H1 (cell line): ENCODE measurements at regions not wholly inside any gene's neighbourhood (a gene's known extent, or its start where the extent isn't known, plus 50 kb on each side); places are given as distances from the start of the nearest gene placed in this dataset.

Experiments
- CTCF ChIA-PET: fragments of 300-600 bp; sonication (Branson Sonifier 250); formaldehyde crosslinking; loops from one replicate; lab custom pipeline; 2021; ENCODE audit not compliant: partially characterized antibody; lab: Charles Lee
- POLR2A ChIA-PET: fragments of 300-600 bp; sonication (Branson Sonifier 250); formaldehyde crosslinking; loops from one replicate; lab custom pipeline; 2021; ENCODE audit warnings: inconsistent platforms; ENCODE audit not compliant: partially characterized antibody; lab: Charles Lee
- DNase-seq, 2 experiments: peaks; one replicate each; pipeline versions ENCODE4 v3.0.0 to v3.0.0-alpha.2; 2010 to 2022; ENCODE audit warnings: low spot score in 2 of 2, low read depth in 1 of 2, mixed read lengths in 1 of 2
- FAIRE-seq: peaks from 2 replicates; lab custom pipeline; 2011; peaks lifted over from hg19 to GRCh38; lab: Jason Lieb, UNC
- H2AFZ ChIP-seq: 2 replicates; pipeline ENCODE4 v1.8.1; 2012; ENCODE audit warnings: low read length, inconsistent platforms
- H2AK5ac ChIP-seq: 2 replicates; pipeline ENCODE4 v1.6.1; 2013; ENCODE audit warnings: low read depth, low read length
- H2BK120ac ChIP-seq: replicated peaks from 2 replicates; pipeline ENCODE3; 2013; ENCODE audit warnings: low read depth, low read length, inconsistent platforms
- H2BK12ac ChIP-seq: 2 replicates; pipeline ENCODE4 v1.6.1; 2013; ENCODE audit warnings: low read depth, low read length
- H2BK15ac ChIP-seq: 2 replicates; pipeline ENCODE4 v1.6.1; 2013; ENCODE audit warnings: low read length
- H2BK20ac ChIP-seq: 2 replicates; pipeline ENCODE4 v1.6.1; 2013; ENCODE audit warnings: low read length
- H2BK5ac ChIP-seq: 2 replicates; pipeline ENCODE4 v1.6.1; 2013; ENCODE audit warnings: low read depth, low read length
- H3K14ac ChIP-seq: 2 replicates; pipeline ENCODE4 v1.6.1; 2013; ENCODE audit warnings: inconsistent platforms; ENCODE audit not compliant: insufficient read length
- H3K18ac ChIP-seq: 2 replicates; pipeline ENCODE4 v1.6.1; 2013; ENCODE audit warnings: low read length; ENCODE audit errors: extremely low read depth
- H3K23ac ChIP-seq: 2 replicates; pipeline ENCODE4 v1.6.1; 2013; ENCODE audit warnings: inconsistent platforms; ENCODE audit not compliant: insufficient read length
- H3K23me2 ChIP-seq: 2 replicates; pipeline ENCODE4 v1.6.1; 2013; ENCODE audit warnings: low read depth, low read length
- H3K27ac ChIP-seq: 2 replicates; pipeline ENCODE4 v1.6.1; 2011; ENCODE audit warnings: low read depth, low read length, inconsistent platforms
- H3K27me3 ChIP-seq, 4 experiments: replicated peaks in 1 of 4; 1 replicate in 1 of 4; 2 replicates in 3 of 4; pipeline versions ENCODE4 v1.6.1 to v1.8.1; 2011 to 2013; ENCODE audit warnings: low read length in 3 of 4, mild to moderate bottlenecking in 3 of 4, inconsistent platforms in 2 of 4, mixed read lengths in 2 of 4, moderate library complexity in 1 of 4; ENCODE audit not compliant: control insufficient read depth in 3 of 4, insufficient read depth in 3 of 4; ENCODE audit errors: extremely low read depth in 1 of 4
- H3K36me3 ChIP-seq, 4 experiments: 2 replicates each; pipeline versions ENCODE4 v1.6.1 to v1.8.1; 2011 to 2013; ENCODE audit warnings: mild to moderate bottlenecking in 4 of 4, low read length in 3 of 4, moderate library complexity in 2 of 4, control low read depth in 1 of 4, inconsistent platforms in 1 of 4; ENCODE audit not compliant: insufficient read depth in 4 of 4, control insufficient read depth in 2 of 4
- H3K4ac ChIP-seq: replicated peaks from 2 replicates; pipeline ENCODE3; 2013; ENCODE audit warnings: low read length, low read depth, mixed read lengths, inconsistent platforms; ENCODE audit not compliant: insufficient read length
- H3K4me1 ChIP-seq, 4 experiments: replicated peaks in 1 of 4; 1 replicate in 1 of 4; 2 replicates in 3 of 4; pipeline versions ENCODE4 v1.6.1 to v1.8.1; 2011 to 2013; ENCODE audit warnings: low read length in 3 of 4, inconsistent platforms in 2 of 4, mixed read lengths in 1 of 4; ENCODE audit not compliant: insufficient read depth in 4 of 4, control insufficient read depth in 3 of 4
- H3K4me2 ChIP-seq, 2 experiments: 2 replicates each; pipeline versions ENCODE4 v1.6.1 to v1.8.1; 2011 to 2013; ENCODE audit warnings: low read depth in 2 of 2, low read length in 2 of 2, control low read depth in 1 of 2, inconsistent platforms in 1 of 2, mild to moderate bottlenecking in 1 of 2; ENCODE audit not compliant: insufficient read depth in 1 of 2
- H3K4me3 ChIP-seq, 4 experiments: fragments of 200-600, 300-600 bp in 1 of 4; sonication (generic), shearing (Covaris generic), sonication (Bioruptor Twin) in 1 of 4; 2 replicates each; pipeline versions ENCODE4 v1.5.1 to v1.8.1; 2011 to 2016; ENCODE audit warnings: low read length in 4 of 4, low read depth in 3 of 4, control low read depth in 2 of 4, inconsistent platforms in 2 of 4, mild to moderate bottlenecking in 2 of 4, mixed read lengths in 1 of 4, moderate library complexity in 1 of 4; ENCODE audit not compliant: insufficient read depth in 2 of 4; ENCODE audit errors: extremely low read depth in 1 of 4
- H3K56ac ChIP-seq: replicated peaks from 2 replicates; pipeline ENCODE3; 2013; ENCODE audit warnings: low read depth, mild to moderate bottlenecking, mixed read lengths, low read length, inconsistent platforms; ENCODE audit not compliant: insufficient read length
- H3K79me1 ChIP-seq: 2 replicates; pipeline ENCODE4 v1.6.1; 2013; ENCODE audit warnings: low read depth, low read length, control low read depth
- H3K79me2 ChIP-seq, 2 experiments: 2 replicates each; pipeline versions ENCODE4 v1.6.1 to v1.8.1; 2012 to 2013; ENCODE audit warnings: low read length in 2 of 2, mild to moderate bottlenecking in 2 of 2, inconsistent platforms in 1 of 2; ENCODE audit not compliant: insufficient read depth in 2 of 2, control insufficient read depth in 1 of 2
- H3K9ac ChIP-seq, 4 experiments: replicated peaks in 1 of 4; 1 replicate in 1 of 4; 2 replicates in 3 of 4; pipeline versions ENCODE4 v1.6.1 to v1.8.1; 2011 to 2013; ENCODE audit warnings: low read depth in 3 of 4, low read length in 3 of 4, control low read depth in 2 of 4, mild to moderate bottlenecking in 2 of 4, moderate library complexity in 2 of 4, inconsistent platforms in 1 of 4; ENCODE audit errors: extremely low read depth in 1 of 4
- H3K9me3 ChIP-seq, 2 experiments: 2 replicates each; pipeline versions ENCODE4 v1.6.1 to v1.8.1; 2012 to 2013; ENCODE audit warnings: mild to moderate bottlenecking in 2 of 2, moderate library complexity in 2 of 2, control low read depth in 1 of 2, inconsistent platforms in 1 of 2, low read depth in 1 of 2, low read length in 1 of 2, mixed read lengths in 1 of 2; ENCODE audit not compliant: insufficient read depth in 2 of 2
- H4K20me1 ChIP-seq, 2 experiments: replicated peaks in 1 of 2; 2 replicates each; pipeline versions ENCODE3 to v1.8.1; 2011 to 2013; ENCODE audit warnings: inconsistent platforms in 2 of 2, low read length in 2 of 2, mild to moderate bottlenecking in 1 of 2; ENCODE audit not compliant: insufficient read depth in 2 of 2, control insufficient read depth in 1 of 2
- H4K5ac ChIP-seq: 2 replicates; pipeline ENCODE4 v1.6.1; 2013; ENCODE audit warnings: low read length, low read depth, mixed read lengths, inconsistent platforms; ENCODE audit not compliant: insufficient read length
- H4K8ac ChIP-seq: 2 replicates; pipeline ENCODE4 v1.8.0; 2013; ENCODE audit warnings: mild to moderate bottlenecking, moderate library complexity, low read length, inconsistent platforms; ENCODE audit not compliant: insufficient read depth; ENCODE audit errors: extremely low read depth
- H4K91ac ChIP-seq: replicated peaks from 2 replicates; pipeline ENCODE3; 2013; ENCODE audit warnings: low read length, mixed read lengths, inconsistent platforms; ENCODE audit not compliant: insufficient read length
- ATF2 ChIP-seq: IDR thresholded peaks from 2 replicates; pipeline ENCODE4 v1.6.1; 2012; ENCODE audit warnings: low read length, inconsistent platforms
- CEBPB ChIP-seq: IDR thresholded peaks from 2 replicates; pipeline ENCODE4 v1.6.1; 2012; ENCODE audit warnings: low read depth, low read length
- KDM1A ChIP-seq: fragments of 200-600, 300-600 bp; sonication (generic); IDR thresholded peaks from 2 replicates; pipeline ENCODE4 v1.7.1; 2016; ENCODE audit warnings: mild to moderate bottlenecking, low read length, borderline replicate concordance
- NRF1 ChIP-seq: IDR thresholded peaks from 2 replicates; pipeline ENCODE4 v1.6.1; 2011; ENCODE audit warnings: mild to moderate bottlenecking, low read depth, low read length, improper control_type of control experiment
- PHF8 ChIP-seq: fragments of 200-600 bp; sonication (generic); conservative IDR thresholded peaks from 2 replicates; pipeline ENCODE4 v1.7.1; 2012; ENCODE audit warnings: low read depth, mild to moderate bottlenecking, inconsistent platforms, low read length, moderate library complexity
- POU5F1 ChIP-seq: IDR thresholded peaks from 2 replicates; pipeline ENCODE4 v1.6.1; 2011; ENCODE audit warnings: low read depth, mild to moderate bottlenecking, low read length, moderate library complexity
- RFX5 ChIP-seq: IDR thresholded peaks from 2 replicates; pipeline ENCODE4 v1.6.1; 2011; ENCODE audit warnings: low read depth, low read length, improper control_type of control experiment, borderline replicate concordance
- SP2 ChIP-seq: IDR thresholded peaks from 2 replicates; pipeline ENCODE4 v1.6.1; 2012; ENCODE audit warnings: mild to moderate bottlenecking, low read length, inconsistent platforms
- WGBS, 2 experiments: shearing (Covaris generic) in 1 of 2; methylation state at CpG; one replicate each; pipeline versions ENCODE4 v1.1.6 to v1.1.7; 2013 to 2015; ENCODE audit warnings: low lambda C conversion rate in 2 of 2, mixed read lengths in 2 of 2, inconsistent platforms in 1 of 2, low coverage in 1 of 2, missing lambda C conversion rate in 1 of 2; ENCODE audit not compliant: insufficient replicate concordance in 2 of 2, insufficient coverage in 1 of 2, insufficient read length in 1 of 2; ENCODE audit errors: extremely low coverage in 1 of 2, missing lambda C conversion rate in 1 of 2; 5-methylcytosine and 5-hydroxymethylcytosine counted together

GRCh38 chr14:62103464-62103863 lies 341.2 kb downstream of the SNAPC1 start:
- no peak for DNase-seq
- no peak overlapping the region for H3K4me2 ChIP-seq
- no peak overlapping the region for H3K4me3 ChIP-seq
- FAIRE-seq = no peak
- no peaks in the 10 kb centered on the region for H3K79me1 ChIP-seq
- H2BK12ac ChIP-seq = no peak overlapping the region
- H2AFZ ChIP-seq = no peak overlapping the region
- no peak overlapping the region for H3K27ac ChIP-seq
- no peak overlapping the region for H3K23ac ChIP-seq
- no peak overlapping the region for H3K18ac ChIP-seq
- ChIA-PET POLR2A (no interaction called here), CTCF (interaction anchor here (1.0 kb wide), 1 partner anchor 26 kb away, joined by 4 read pairs; no protein-coding TSS in a partner anchor)
- H3K27me3 ChIP-seq = no peaks in the 10 kb centered on the region
- H3K79me2 ChIP-seq = no peaks in the 10 kb centered on the region
- H2BK20ac ChIP-seq = no peak overlapping the region
- H2BK15ac ChIP-seq = no peak overlapping the region
- H3K23me2 ChIP-seq = no peaks in the 10 kb centered on the region
- no peak for TF ChIP-seq ATF2
- TF ChIP-seq SP2 = no peak
- no peak for TF ChIP-seq CEBPB
- no peak for TF ChIP-seq PHF8
- no peak for TF ChIP-seq KDM1A
- TF ChIP-seq NRF1 = no peak
- no peak for TF ChIP-seq RFX5
- no peak for TF ChIP-seq POU5F1
- no peaks in the 10 kb centered on the region; a peak in 1 of 4 replicates for H3K9me3 ChIP-seq
- no peak overlapping the region for H3K4ac ChIP-seq
- H3K14ac ChIP-seq = no peak overlapping the region
- no peak overlapping the region for H2AK5ac ChIP-seq
- H4K91ac ChIP-seq = no peak overlapping the region
- H3K4me1 ChIP-seq = no peaks in the 10 kb centered on the region
- H4K5ac ChIP-seq = no peak overlapping the region
- no peak overlapping the region for H2BK5ac ChIP-seq
- H3K36me3 ChIP-seq = no peaks in the 10 kb centered on the region
- H2BK120ac ChIP-seq = no peak overlapping the region
- no peaks in the 10 kb centered on the region for H4K20me1 ChIP-seq
- H4K8ac ChIP-seq = no peak overlapping the region
- H3K56ac ChIP-seq = no peak overlapping the region
- no peak overlapping the region for H3K9ac ChIP-seq
- 87% methylated on average over 4 of the region's 4 CpGs; no CpG with 5 or more reads in 1 of the 2 experiments for WGBS, 2 experiments
